ENCODE measurements at regions not wholly inside any gene's neighbourhood (a gene's known extent, or its start where the extent isn't known, plus 50 kb on each side); places are given as distances from the start of the nearest gene placed in this dataset.

- Histone ChIP-seq H3K9me3 (ENCODE audit: insufficient read depth, low read length) (no peaks in the 10 kb centered on the region), H3K4me2 (ENCODE audit: low read length) (no peak overlapping the region), H3K4me3 (ENCODE audit: low read length) (no peak overlapping the region), H2AFZ (ENCODE audit: low read depth, low read length) (no peak overlapping the region), H3K4me1 (ENCODE audit: low read length) (no peaks in the 10 kb centered on the region), H3K36me3 (replicated peaks; ENCODE audit: low read depth, low read length) (no peaks in the 10 kb centered on the region), H3K27ac (ENCODE audit: low read length) (no peak overlapping the region), H4K20me1 (ENCODE audit: insufficient read depth, low read length) (no peaks in the 10 kb centered on the region), H3K9ac (ENCODE audit: low read length) (no peak overlapping the region), H3K79me2 (ENCODE audit: low read length) (no peaks in the 10 kb centered on the region), H3K27me3 (ENCODE audit: low read depth, low read length) (no peaks in the 10 kb centered on the region)
- TF ChIP-seq EZH2phosphoT487 (IDR thresholded peaks at IDR 0.05; ENCODE audit: low read depth) (no peak), CTCF (IDR thresholded peaks at IDR 0.05; ENCODE audit: low read depth, low read length) (no peak)
These were observed 1922.3 kb upstream of the PCDH20 start for GRCh38 chr13:63337921-63338320.

GRCh38 chr13:63337041-63337440 is 1921.4 kb upstream of the PCDH20 start:
- H3K27ac ChIP-seq (ENCODE audit: low read length): no peak overlapping the region
- no peak overlapping the region for H3K9ac ChIP-seq (ENCODE audit: low read length)
- H4K20me1 ChIP-seq (ENCODE audit: insufficient read depth, low read length): no peaks in the 10 kb centered on the region
- H3K4me1 ChIP-seq (ENCODE audit: low read length): no peaks in the 10 kb centered on the region
- no peaks in the 10 kb centered on the region for H3K9me3 ChIP-seq (ENCODE audit: insufficient read depth, low read length)
- H2AFZ ChIP-seq (ENCODE audit: low read depth, low read length): no peak overlapping the region
- no peak for TF ChIP-seq EZH2phosphoT487 (IDR thresholded peaks at IDR 0.05; ENCODE audit: low read depth)
- no peak for TF ChIP-seq CTCF (IDR thresholded peaks at IDR 0.05; ENCODE audit: low read depth, low read length)
- H3K4me2 ChIP-seq (ENCODE audit: low read length): no peak overlapping the region
- no peaks in the 10 kb centered on the region for H3K27me3 ChIP-seq (ENCODE audit: low read depth, low read length)
- H3K4me3 ChIP-seq (ENCODE audit: low read length): no peak overlapping the region
- no peaks in the 10 kb centered on the region for H3K36me3 ChIP-seq (replicated peaks; ENCODE audit: low read depth, low read length)
- no peaks in the 10 kb centered on the region for H3K79me2 ChIP-seq (ENCODE audit: low read length)

- Histone ChIP-seq H3K4me2 (ENCODE audit: low read length) (no peak overlapping the region), H3K27me3 (ENCODE audit: low read depth, low read length) (no peaks in the 10 kb centered on the region), H3K9ac (ENCODE audit: low read length) (no peak overlapping the region), H3K27ac (ENCODE audit: low read length) (no peak overlapping the region), H4K20me1 (ENCODE audit: insufficient read depth, low read length) (no peaks in the 10 kb centered on the region), H3K4me1 (ENCODE audit: low read length) (no peaks in the 10 kb centered on the region), H3K4me3 (ENCODE audit: low read length) (no peak overlapping the region), H2AFZ (ENCODE audit: low read depth, low read length) (no peak overlapping the region), H3K79me2 (ENCODE audit: low read length) (no peaks in the 10 kb centered on the region), H3K9me3 (ENCODE audit: insufficient read depth, low read length) (no peaks in the 10 kb centered on the region), H3K36me3 (replicated peaks; ENCODE audit: low read depth, low read length) (no peaks in the 10 kb centered on the region)
- TF ChIP-seq EZH2phosphoT487 (IDR thresholded peaks at IDR 0.05; ENCODE audit: low read depth) (no peak), CTCF (IDR thresholded peaks at IDR 0.05; ENCODE audit: low read depth, low read length) (no peak)
These were observed 1920.9 kb upstream of the PCDH20 start for GRCh38 chr13:63336549-63336948.

GRCh38 chr13:63327584-63327983 is 1911.9 kb upstream of the PCDH20 start:
- Histone ChIP-seq H3K27me3 (ENCODE audit: low read depth, low read length) (no peaks in the 10 kb centered on the region), H3K9me3 (ENCODE audit: insufficient read depth, low read length) (no peaks in the 10 kb centered on the region), H3K4me1 (ENCODE audit: low read length) (no peaks in the 10 kb centered on the region), H3K9ac (ENCODE audit: low read length) (no peak overlapping the region), H3K36me3 (replicated peaks; ENCODE audit: low read depth, low read length) (no peaks in the 10 kb centered on the region), H4K20me1 (ENCODE audit: insufficient read depth, low read length) (no peaks in the 10 kb centered on the region), H3K4me3 (ENCODE audit: low read length) (no peak overlapping the region), H3K4me2 (ENCODE audit: low read length) (no peak overlapping the region), H3K79me2 (ENCODE audit: low read length) (no peaks in the 10 kb centered on the region), H3K27ac (ENCODE audit: low read length) (no peak overlapping the region), H2AFZ (ENCODE audit: low read depth, low read length) (no peak overlapping the region)
- no peak for TF ChIP-seq EZH2phosphoT487 (IDR thresholded peaks at IDR 0.05; ENCODE audit: low read depth)
- TF ChIP-seq CTCF (IDR thresholded peaks at IDR 0.05; ENCODE audit: low read depth, low read length): no peak
